AG08395 (cell line): ENCODE measurements at regions not wholly inside any gene's neighbourhood (a gene's known extent, or its start where the extent isn't known, plus 50 kb on each side); places are given as distances from the start of the nearest gene placed in this dataset.

Experiments used
- DNase-seq: peaks from one replicate; pipeline ENCODE4 v3.0.0; 2012; ENCODE audit warnings: mixed read lengths, low spot score

- peak; percentile 53 for DNase-seq
Measured at GRCh38 chr10:42952349-42952748, 124.5 kb upstream of the RET start.

DNA sequence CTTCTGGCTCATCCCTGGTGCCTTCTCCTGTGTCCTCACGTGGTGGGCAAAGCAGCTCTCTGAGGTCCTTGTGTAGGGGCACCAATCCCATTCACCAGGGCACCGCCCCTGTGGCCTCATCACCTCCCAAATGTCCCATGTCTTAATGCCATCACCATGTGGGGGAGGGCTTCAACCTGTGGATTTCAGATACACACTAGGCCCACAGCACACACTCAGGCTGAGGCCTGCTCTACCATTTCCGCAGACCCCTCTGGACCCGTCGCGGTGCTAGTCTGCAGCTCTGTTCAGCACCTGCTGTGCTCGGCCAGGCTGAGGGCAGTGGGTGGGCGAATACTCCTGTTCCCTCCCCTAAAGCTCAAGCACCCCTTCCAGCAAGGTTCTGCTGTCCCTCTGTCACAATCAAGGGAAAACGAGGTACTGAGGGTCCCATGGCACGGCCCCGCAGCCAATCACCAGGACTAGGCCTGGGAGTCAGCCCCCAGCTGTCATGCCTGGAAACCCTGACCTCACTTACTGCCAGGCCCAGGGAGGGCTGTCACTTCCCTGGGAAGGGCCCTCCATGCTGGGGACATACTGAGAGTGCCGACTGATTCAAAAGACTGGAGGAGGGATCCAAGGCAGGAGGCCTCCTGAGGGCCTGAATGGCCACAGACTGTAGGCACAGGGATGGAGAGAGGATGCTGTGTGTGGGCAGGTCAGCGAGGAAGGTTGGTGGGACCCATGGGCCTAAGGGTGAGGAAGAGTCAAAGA lies 123.8 kb upstream of the RET start:
- DNase-seq, result no peak

DNA sequence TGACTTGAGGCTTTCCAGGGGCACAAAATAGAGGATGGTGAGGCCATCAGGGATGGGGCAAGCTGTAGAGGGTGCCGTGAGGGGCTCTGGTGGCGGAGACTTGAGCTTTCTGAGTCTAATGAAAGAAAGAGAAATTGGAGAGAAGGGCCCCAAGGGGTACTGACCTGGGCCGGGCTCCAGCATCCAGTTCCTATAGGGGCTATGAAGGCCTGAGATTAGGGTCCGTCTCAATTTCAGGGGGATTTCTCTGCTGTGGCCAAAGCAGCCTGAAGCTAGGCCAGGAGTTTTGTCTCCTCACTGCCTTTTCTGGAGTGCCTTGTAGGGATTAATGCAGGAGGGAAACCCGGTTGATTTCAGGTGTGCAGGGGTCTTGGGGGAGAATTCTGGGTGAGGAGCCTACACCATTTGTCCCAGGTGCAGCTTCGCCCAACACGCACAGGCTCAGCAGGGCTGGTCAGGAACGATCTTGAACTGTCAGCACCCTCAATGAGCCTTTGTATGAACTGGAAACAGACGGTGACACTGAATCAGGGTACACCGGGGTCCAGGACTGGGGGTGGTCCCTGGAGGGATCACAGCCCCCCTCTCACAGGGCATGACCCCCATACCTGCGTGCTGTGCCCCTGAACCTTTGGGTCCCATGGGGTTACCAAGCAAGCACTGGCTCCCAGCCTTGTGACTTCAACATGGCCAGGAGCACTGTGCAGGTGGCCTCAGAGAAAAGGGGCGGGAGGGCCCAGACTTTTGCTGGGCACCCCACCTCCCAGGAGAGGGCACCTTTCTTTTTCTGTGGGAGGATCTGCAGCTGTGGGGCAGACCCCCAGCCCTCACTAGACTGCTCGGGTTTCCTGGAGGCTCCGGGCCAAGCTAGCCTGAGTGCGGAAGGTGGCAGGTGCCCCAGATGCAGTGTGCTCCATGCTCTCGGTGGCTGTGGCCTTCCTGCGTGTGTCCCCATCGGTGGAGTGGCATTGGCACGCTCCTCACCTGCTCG lies 122.9 kb upstream of the RET start:
- DNase-seq, result no peak

- no peak for DNase-seq
Measured at GRCh38 chr10:42954766-42955492, 121.9 kb upstream of the RET start.

DNA sequence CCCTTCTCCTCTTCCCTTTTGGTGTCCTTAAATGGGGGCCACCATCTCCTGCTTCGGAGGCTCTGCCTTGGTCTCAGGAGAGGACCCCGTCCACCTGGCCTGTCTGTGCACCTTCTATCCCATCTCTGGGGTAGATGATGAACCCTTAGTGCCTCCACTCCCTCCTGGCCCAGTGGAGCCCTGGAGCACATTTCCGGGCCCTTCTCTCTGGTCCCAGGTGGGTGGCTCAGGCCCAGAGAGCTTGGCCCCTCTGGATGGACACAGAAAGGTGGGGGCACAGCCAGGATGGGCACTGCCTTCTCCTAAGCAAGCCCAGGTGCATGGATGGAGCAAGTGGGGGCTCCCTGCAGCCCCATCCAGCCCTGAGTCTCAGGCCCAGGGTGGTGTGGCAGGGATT lies 121.4 kb upstream of the RET start:
- DNase-seq, result no peak

DNA sequence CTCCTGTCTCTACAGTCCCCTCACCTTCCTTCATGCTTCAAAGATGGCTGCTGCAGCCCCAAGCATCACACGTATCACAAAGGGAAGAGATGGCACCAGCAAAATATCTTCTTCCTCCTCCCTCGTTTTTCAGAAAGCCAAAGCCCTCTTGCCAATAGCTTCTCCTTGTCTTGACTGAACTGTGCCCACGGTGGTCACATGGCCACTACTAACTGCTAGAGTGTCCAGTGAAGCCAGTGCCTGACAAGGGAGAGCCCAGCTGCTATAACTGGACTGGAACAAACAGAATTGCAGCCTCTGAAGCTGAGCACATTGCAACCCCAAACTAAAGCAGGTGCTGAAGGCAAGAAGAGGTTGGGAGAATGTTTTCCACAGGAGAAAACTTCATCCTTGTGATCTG lies 120.8 kb upstream of the RET start:
- no peak for DNase-seq

DNA sequence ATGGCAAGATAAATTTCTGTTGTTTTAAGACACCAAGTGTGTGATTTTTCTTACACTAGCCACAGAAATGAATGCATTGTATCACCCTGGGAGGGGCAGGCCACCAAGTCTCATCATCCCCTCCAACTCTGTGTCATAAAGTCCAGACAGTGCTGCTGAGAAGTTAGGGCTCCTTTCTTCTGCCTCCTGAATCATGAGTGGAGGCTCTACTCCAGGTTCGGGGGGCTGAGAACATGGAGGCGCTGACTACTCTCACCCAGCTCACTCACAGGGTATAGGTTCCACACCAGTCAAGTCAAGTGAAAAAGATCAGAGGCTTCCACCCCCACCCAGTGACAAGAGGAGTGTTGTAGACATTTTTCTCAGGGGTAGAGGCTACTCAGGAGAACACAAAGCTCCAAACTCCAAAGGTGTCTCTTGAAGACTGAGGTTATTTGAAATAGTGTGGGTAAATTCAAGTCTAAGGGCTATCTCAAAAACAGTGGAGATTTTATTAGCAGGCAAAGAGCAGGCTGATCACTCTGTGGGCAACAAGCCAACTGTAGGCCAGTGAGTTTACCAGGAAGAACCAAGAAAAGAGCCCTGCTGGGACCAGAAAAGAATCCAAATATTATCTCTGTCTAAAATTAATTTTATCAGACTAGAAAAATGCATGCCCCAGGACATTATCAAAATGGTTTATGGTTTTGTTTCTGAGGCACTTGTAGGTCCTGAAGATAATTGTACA lies 118.6 kb upstream of the RET start:
- no peak for DNase-seq

DNA sequence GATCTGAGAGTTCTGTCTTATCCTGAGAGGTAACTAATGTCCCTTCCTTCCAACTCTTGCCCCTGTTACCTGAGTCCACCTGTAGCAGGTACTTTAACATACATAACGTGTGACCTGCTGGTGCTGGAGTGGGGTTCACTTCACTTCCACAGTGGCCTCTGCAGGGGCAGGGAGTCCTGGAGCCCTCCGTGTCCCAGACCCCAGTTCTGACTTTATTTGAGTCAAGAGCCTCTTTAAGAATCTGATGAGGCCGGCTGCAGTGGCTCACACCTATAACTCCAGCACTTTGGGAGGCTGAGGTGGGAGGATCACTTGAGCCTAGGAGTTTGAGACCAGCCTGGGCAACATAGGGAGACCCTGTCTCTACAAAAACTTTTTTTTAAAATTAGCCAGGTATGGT lies 117.0 kb upstream of the RET start:
- DNase-seq, result no peak

- peak; percentile 51 for DNase-seq
Measured at GRCh38 chr10:42960491-42960990, 116.3 kb upstream of the RET start.

- no peak for DNase-seq
Measured at GRCh38 chr10:42960991-42961795, 115.7 kb upstream of the RET start.

- DNase-seq, result no peak
Measured at GRCh38 chr10:42961796-42962109, 115.1 kb upstream of the RET start.

DNA sequence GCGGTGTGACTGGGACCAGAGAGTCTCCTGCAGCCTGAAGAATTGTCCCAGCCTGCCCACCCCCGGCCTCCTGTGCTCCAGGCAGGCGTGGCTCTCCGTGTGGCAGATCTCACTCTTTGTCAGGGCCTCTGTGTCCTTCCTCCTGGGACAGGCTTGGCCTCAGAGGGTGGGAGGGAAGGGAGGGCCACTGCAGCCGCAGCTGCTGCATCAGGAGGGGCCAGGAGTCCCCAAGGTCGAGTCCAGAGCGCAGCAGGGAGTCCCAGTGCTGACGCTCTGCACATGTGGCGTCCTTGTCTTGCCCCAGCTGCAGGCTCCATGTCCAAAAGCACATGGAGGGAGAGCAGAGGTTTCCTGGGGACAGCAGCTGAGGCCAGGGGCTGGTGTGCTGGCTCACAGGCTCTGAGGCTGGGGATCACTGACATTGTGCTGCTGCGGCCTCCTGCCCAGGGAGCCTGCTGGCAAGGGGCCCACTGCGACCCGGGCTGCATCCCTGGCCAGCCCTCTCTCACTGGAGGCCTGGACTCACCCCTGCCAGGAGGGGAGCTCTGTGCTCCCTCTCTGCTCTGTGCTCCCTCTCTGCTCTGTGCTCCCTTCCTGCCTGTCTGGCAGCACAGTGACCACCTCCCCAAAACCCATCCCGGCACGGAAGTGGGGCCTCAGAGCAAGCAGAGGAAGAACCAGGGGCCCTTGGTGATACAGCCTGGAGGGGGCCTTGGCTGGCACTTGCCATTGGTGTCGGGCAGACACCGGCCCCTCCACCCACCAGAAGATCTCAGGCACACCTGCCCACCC lies 114.6 kb upstream of the RET start:
- DNase-seq, result no peak

DNA sequence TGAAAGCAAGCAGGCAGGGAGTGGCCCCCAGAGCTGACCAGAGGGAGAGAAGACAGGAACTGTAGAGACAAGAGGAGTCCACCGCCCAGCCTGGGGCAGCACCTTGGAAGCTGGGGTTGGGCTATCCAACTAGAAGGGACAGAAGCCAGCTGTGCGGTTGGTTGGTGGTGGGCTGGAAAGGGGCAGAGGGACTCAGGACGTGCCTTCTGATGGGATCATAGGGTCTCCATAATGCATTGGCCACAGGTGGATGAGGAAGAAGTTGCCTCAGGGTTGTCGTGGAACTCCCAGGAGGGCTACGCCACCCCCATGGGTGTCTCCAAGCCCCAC lies 114.0 kb upstream of the RET start:
- no peak for DNase-seq

GRCh38 chr10:42963312-42963711 lies 113.6 kb upstream of the RET start:
- DNase-seq, result no peak

DNA sequence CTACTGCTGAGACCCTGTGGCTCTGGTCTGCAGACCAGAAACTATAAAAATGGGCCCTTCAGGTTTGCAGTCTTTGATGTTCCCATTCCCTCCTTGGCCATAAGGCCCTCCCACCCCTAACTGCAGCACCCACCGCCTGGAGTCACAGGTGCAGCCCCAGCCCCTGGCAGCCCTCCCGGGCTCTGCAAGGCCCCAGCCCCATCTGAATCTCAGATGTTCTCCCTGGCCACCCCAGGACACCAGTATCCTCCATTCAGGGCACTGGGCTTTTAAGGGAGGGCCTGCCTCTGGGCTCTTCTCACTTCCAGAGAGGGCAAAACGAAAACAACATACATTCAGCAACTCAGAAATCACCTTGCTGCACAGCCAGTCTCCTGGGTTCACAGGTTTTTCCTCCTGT lies 107.7 kb upstream of the RET start:
- DNase-seq, result no peak

DNA sequence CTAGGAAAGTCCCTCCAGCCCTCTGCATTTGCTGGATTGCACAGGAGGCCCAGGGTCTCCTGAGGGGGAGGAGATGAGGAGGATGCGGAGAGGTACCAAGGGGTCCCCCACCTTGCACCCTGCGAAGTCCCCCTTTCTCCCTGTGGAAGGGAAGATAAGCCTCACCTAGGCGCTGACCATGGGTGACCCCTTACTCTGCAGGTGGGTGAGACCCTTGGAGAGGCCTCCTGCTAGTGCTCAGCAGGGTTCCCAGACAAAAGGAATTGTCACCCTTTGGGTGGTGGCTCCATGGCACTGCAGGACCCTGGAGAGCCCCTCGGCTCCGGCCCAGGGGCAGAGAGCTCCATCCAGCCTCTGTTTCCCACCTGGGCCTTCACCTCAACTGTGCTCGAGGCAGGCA lies 107.0 kb upstream of the RET start:
- DNase-seq, result no peak

GRCh38 chr10:42970451-42971250 lies 106.2 kb upstream of the RET start:
- no peak for DNase-seq

DNA sequence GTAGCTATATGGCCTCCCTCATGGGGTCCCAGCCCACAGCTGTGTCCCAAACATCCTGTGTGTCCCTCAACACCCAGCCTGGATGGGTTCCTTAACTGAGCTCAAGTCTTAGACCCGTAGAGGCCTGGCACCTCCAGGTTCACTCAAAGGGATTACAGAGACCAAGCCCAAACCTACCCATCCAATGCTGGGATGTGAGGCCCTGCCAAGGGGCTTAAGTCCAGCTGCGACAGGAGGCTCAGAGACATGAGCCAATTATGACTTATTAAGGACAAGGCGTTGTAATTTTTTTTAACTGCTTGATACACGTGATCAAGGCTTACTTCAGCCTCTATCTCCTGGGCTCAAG lies 105.6 kb upstream of the RET start:
- DNase-seq, result no peak

GRCh38 chr10:42972946-42973345 lies 103.9 kb upstream of the RET start:
- DNase-seq, result no peak

GRCh38 chr10:42973411-42973810 lies 103.5 kb upstream of the RET start:
- DNase-seq, result no peak
